ENCODE measurements at regions not wholly inside any gene's neighbourhood (a gene's known extent, or its start where the extent isn't known, plus 50 kb on each side); places are given as distances from the start of the nearest gene placed in this dataset.

GRCh38 chr12:93061473-93062419 lies 132.7 kb upstream of the EEA1 start:
- TF ChIP-seq CTCF (IDR thresholded peaks at IDR 0.05), result no peak
- ATAC-seq, result peak; percentile 53
- intact Hi-C loops (cut with DNase I, micrococcal nuclease), result no loop called here
- Histone ChIP-seq H3K9me3 (no peaks in the 10 kb centered on the region), H3K4me3 (no peak overlapping the region), H3K4me1 (ENCODE audit: low read depth) (no peaks in the 10 kb centered on the region), H3K36me3 (ENCODE audit: low read depth) (no peaks in the 10 kb centered on the region)
- DNase-seq, result no peak

DNA sequence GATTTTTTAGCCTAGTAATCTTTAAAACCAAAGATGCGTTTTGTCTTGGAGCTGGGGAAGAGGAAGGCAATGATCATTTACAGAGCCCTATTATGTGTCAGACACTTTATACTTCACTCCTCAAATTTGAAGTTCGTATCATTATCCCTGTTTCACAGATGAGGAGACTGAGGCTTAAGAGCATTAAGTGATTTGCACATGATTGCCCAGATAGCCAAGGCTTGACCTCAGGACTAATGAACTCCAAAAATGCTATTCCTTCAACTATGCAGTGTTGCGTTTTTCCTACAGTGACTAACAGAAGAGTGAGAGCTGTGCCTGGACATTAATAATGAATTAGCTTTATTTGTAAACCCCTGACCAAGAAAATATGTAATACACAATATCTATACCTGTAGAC lies 136.8 kb upstream of the EEA1 start:
- TF ChIP-seq CTCF (IDR thresholded peaks at IDR 0.05), result no peak
- intact Hi-C loops (cut with DNase I, micrococcal nuclease), result no loop called here
- H3K4me3 ChIP-seq, result no peak overlapping the region
- H3K36me3 ChIP-seq (ENCODE audit: low read depth), result no peaks in the 10 kb centered on the region
- H3K9me3 ChIP-seq, result no peaks in the 10 kb centered on the region
- ATAC-seq (no peak), DNase-seq (no peak)
- no peaks in the 10 kb centered on the region for H3K4me1 ChIP-seq (ENCODE audit: low read depth)

DNA sequence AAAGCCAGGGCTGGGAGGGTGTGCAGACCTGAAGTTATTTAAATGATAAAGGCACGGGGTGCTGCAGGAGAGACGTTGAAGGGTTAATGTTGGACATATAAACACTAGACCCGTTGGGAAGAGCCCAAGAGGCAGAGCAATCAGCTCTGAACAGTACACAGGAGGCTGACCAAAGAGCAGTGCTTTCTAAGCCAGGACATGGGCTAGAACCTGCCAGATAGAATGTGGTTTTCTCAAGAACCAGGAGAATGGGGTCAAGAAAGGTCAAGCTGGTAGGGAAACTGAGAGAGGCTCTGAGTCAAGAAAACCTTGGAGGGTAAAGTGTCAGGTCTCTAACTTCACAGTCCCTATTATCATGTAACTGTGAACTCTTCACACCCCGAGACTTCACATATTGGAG lies 143.2 kb upstream of the EEA1 start:
- no peak for DNase-seq
- TF ChIP-seq CTCF (IDR thresholded peaks at IDR 0.05), result no peak
- Histone ChIP-seq H3K4me1 (ENCODE audit: low read depth) (no peaks in the 10 kb centered on the region), H3K9me3 (no peaks in the 10 kb centered on the region), H3K36me3 (ENCODE audit: low read depth) (no peaks in the 10 kb centered on the region), H3K4me3 (no peak overlapping the region)
- ATAC-seq, result no peak
- intact Hi-C loops (cut with DNase I, micrococcal nuclease), result no loop called here

GRCh38 chr12:93073324-93073723 lies 144.2 kb upstream of the EEA1 start:
- Histone ChIP-seq H3K4me1 (ENCODE audit: low read depth) (no peaks in the 10 kb centered on the region), H3K36me3 (ENCODE audit: low read depth) (no peaks in the 10 kb centered on the region), H3K4me3 (no peak overlapping the region), H3K9me3 (no peaks in the 10 kb centered on the region)
- no peak for DNase-seq
- TF ChIP-seq CTCF (IDR thresholded peaks at IDR 0.05), result no peak
- ATAC-seq, result no peak
- intact Hi-C loops (cut with DNase I, micrococcal nuclease), result no loop called here

DNA sequence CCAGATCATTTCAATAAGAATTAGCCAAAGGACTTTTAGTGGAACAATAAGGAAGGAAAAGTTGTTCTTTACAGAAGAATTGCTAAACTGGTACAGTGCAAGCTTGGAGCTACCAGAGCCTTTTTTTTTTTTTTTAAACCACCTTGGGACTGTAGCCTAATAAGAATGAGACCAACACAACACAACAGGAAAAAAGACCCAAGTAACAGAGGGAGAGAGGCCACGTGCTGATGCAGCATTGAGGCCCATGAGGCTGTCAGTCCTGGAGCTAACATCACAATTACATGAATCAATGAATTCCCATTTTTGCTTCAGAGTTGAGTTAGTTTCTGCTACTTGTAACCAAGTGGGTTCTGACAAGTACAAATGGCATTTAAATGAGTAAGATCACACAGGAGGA lies 149.0 kb upstream of the EEA1 start:
- H3K4me1 ChIP-seq (ENCODE audit: low read depth), result no peaks in the 10 kb centered on the region
- DNase-seq, result no peak
- no peak for ATAC-seq
- no peak overlapping the region for H3K4me3 ChIP-seq
- H3K36me3 ChIP-seq (ENCODE audit: low read depth), result no peaks in the 10 kb centered on the region
- H3K9me3 ChIP-seq, result no peaks in the 10 kb centered on the region
- intact Hi-C loops (cut with DNase I, micrococcal nuclease), result no loop called here
- no peak for TF ChIP-seq CTCF (IDR thresholded peaks at IDR 0.05)

All from mucosa of descending colon (tissue), 3 donors.